ENCODE measurements at regions not wholly inside any gene's neighbourhood (a gene's known extent, or its start where the extent isn't known, plus 50 kb on each side); places are given as distances from the start of the nearest gene placed in this dataset.
"Not testable (repeated sequence)": the region's sequence is repeated elsewhere in the genome, so short reads cannot be mapped to it uniquely, and the experiment has no call there.

GRCh38 chr10:65269551-65269950 lies 1656.3 kb upstream of the LRRTM3 start:
- TF ChIP-seq CTCF, POLR2A, POLR2AphosphoS5, EP300 (IDR thresholded peaks at IDR 0.05): not testable (repeated sequence)
